ENCODE measurements at regions not wholly inside any gene's neighbourhood (a gene's known extent, or its start where the extent isn't known, plus 50 kb on each side); places are given as distances from the start of the nearest gene placed in this dataset.
A peak's percentile ranks its signal among the peaks of the same experiment; 100 is the strongest.
"Not testable (repeated sequence)": the region's sequence is repeated elsewhere in the genome, so short reads cannot be mapped to it uniquely, and the experiment has no call there.

GRCh38 chrX:7606039-7606652, 236.8 kb upstream of the VCX start:
- DNase-seq (ENCODE audit: insufficient read length, low spot score) (no peak), FAIRE-seq (no peak)
- TF ChIP-seq POLR2A (IDR thresholded peaks at IDR 0.05; ENCODE audit: low read depth, low read length): no peak

GRCh38 chrX:7603387-7603786, 239.6 kb upstream of the VCX start:
- FAIRE-seq: no peak
- TF ChIP-seq POLR2A (IDR thresholded peaks at IDR 0.05; ENCODE audit: low read depth, low read length): no peak
- no peak for DNase-seq (ENCODE audit: insufficient read length, low spot score)

GRCh38 chrX:7596822-7597221, 246.1 kb upstream of the VCX start:
- no peak for DNase-seq (ENCODE audit: insufficient read length, low spot score)
- FAIRE-seq: no peak
- no peak for TF ChIP-seq POLR2A (IDR thresholded peaks at IDR 0.05; ENCODE audit: low read depth, low read length)

- not testable (repeated sequence) for DNase-seq (ENCODE audit: insufficient read length, low spot score); FAIRE-seq
- TF ChIP-seq POLR2A (IDR thresholded peaks at IDR 0.05; ENCODE audit: low read depth, low read length): peak; percentile 32; the same call in 1 of the 2 replicates
Observed at GRCh38 chrX:7593370-7593769, 249.6 kb upstream of the VCX start.

GRCh38 chrX:7586126-7586525, 256.8 kb upstream of the VCX start:
- no peak for FAIRE-seq

GRCh38 chrX:7582191-7582590, 260.8 kb upstream of the VCX start:
- FAIRE-seq (no peak), DNase-seq (ENCODE audit: insufficient read length, low spot score) (no peak)
- no peak for TF ChIP-seq POLR2A (IDR thresholded peaks at IDR 0.05; ENCODE audit: low read depth, low read length)

More at GRCh38 chrX:7586126-7586525, 256.8 kb upstream of the VCX start:
- no peak for DNase-seq (ENCODE audit: insufficient read length, low spot score)
- no peak for TF ChIP-seq POLR2A (IDR thresholded peaks at IDR 0.05; ENCODE audit: low read depth, low read length)

GRCh38 chrX:7580127-7580526, 262.8 kb upstream of the VCX start:
- no peak for FAIRE-seq

GRCh38 chrX:7574325-7574724, 268.6 kb upstream of the VCX start:
- no peak for TF ChIP-seq POLR2A (IDR thresholded peaks at IDR 0.05; ENCODE audit: low read depth, low read length)
- FAIRE-seq (no peak), DNase-seq (ENCODE audit: insufficient read length, low spot score) (no peak)

More at GRCh38 chrX:7580127-7580526, 262.8 kb upstream of the VCX start:
- no peak for DNase-seq (ENCODE audit: insufficient read length, low spot score)
- TF ChIP-seq POLR2A (IDR thresholded peaks at IDR 0.05; ENCODE audit: low read depth, low read length): no peak

- DNase-seq (ENCODE audit: insufficient read length, low spot score) (no peak), FAIRE-seq (no peak)
Observed at GRCh38 chrX:7570432-7571029, 272.4 kb upstream of the VCX start.

GRCh38 chrX:7568597-7568996, 274.4 kb upstream of the VCX start:
- no peak for TF ChIP-seq POLR2A (IDR thresholded peaks at IDR 0.05; ENCODE audit: low read depth, low read length)
- no peak for DNase-seq (ENCODE audit: insufficient read length, low spot score)
- no peak for FAIRE-seq

More at GRCh38 chrX:7570432-7571029, 272.4 kb upstream of the VCX start:
- no peak for TF ChIP-seq POLR2A (IDR thresholded peaks at IDR 0.05; ENCODE audit: low read depth, low read length)

GRCh38 chrX:7568130-7568529, 274.8 kb upstream of the VCX start:
- DNase-seq (ENCODE audit: insufficient read length, low spot score) (no peak), FAIRE-seq (no peak)
- TF ChIP-seq POLR2A (IDR thresholded peaks at IDR 0.05; ENCODE audit: low read depth, low read length): no peak

- DNase-seq (ENCODE audit: insufficient read length, low spot score): no peak
- no peak for TF ChIP-seq POLR2A (IDR thresholded peaks at IDR 0.05; ENCODE audit: low read depth, low read length)
- no peak for FAIRE-seq
Observed at GRCh38 chrX:7552760-7553159, 290.2 kb upstream of the VCX start.

- DNase-seq (ENCODE audit: insufficient read length, low spot score) (no peak), FAIRE-seq (no peak)
- no peak for TF ChIP-seq POLR2A (IDR thresholded peaks at IDR 0.05; ENCODE audit: low read depth, low read length)
Observed at GRCh38 chrX:7546551-7547080, 296.4 kb upstream of the VCX start.

- FAIRE-seq: no peak
- DNase-seq (ENCODE audit: insufficient read length, low spot score): no peak
- no peak for TF ChIP-seq POLR2A (IDR thresholded peaks at IDR 0.05; ENCODE audit: low read depth, low read length)
Observed at GRCh38 chrX:7545564-7545963, 297.4 kb upstream of the VCX start.

Data from H54 (cell line).